K562 (cell line): ENCODE measurements at regions not wholly inside any gene's neighbourhood (a gene's known extent, or its start where the extent isn't known, plus 50 kb on each side); places are given as distances from the start of the nearest gene placed in this dataset.

Experiments used
- DMBX1 ChIP-seq: fragments of 250-450 bp; sonication (Bioruptor Pico); IDR thresholded peaks from 2 replicates; pipeline ENCODE4 v1.8.0; 2022; ENCODE audit warnings: inconsistent platforms, mild to moderate bottlenecking, moderate library complexity, borderline replicate concordance
- ETV6 ChIP-seq, 3 experiments: fragments of 150-350 bp in 1 of 3; sonication (generic) in 1 of 3; formaldehyde crosslinking in 1 of 3; IDR thresholded peaks; 2 replicates each; pipeline versions ENCODE4 v1.6.1 to v1.8.0; 2014 to 2022; ENCODE audit warnings: borderline replicate concordance in 2 of 3, low read depth in 2 of 3, antibody characterized with exemption in 1 of 3, low read length in 1 of 3, mild to moderate bottlenecking in 1 of 3, missing genetic modification reagents in 1 of 3
- EWSR1 ChIP-seq: fragments of 450-650 bp; IDR thresholded peaks from 2 replicates; pipeline ENCODE4 v1.6.1; 2018; ENCODE audit warnings: borderline replicate concordance, mild to moderate bottlenecking, low read depth, moderate library complexity; ENCODE audit not compliant: partially characterized antibody
- GABPA ChIP-seq: fragments of 200-800 bp; sonication (Bioruptor generic); conservative IDR thresholded peaks from 2 replicates; pipeline ENCODE4 v1.6.1; 2016; ENCODE audit warnings: low read depth, missing genetic modification characterization, missing compliant biosample characterization
- GTF2F1 ChIP-seq: IDR thresholded peaks from 2 replicates; pipeline ENCODE4 v1.6.1; 2011; ENCODE audit warnings: low read depth, low read length, improper control_type of control experiment
- MAX ChIP-seq: sonication (generic); formaldehyde crosslinking; IDR thresholded peaks from 2 replicates; pipeline ENCODE4 v1.9.0; 2022; ENCODE audit warnings: mild to moderate bottlenecking, missing genetic modification reagents
- MXI1 ChIP-seq: IDR thresholded peaks from 2 replicates; pipeline ENCODE4 v1.6.1; 2011; ENCODE audit warnings: low read depth, mild to moderate bottlenecking, improper control_type of control experiment, low read length
- POLR2A ChIP-seq: fragments of 450-650 bp; conservative IDR thresholded peaks from 2 replicates; pipeline ENCODE4 v1.6.1; 2016
- POLR2AphosphoS5 ChIP-seq: IDR thresholded peaks from 2 replicates; pipeline ENCODE4 v1.6.1; 2011; ENCODE audit warnings: mild to moderate bottlenecking, low read depth, low read length, moderate library complexity; ENCODE audit not compliant: control insufficient read depth, insufficient read depth
- ZNF121 ChIP-seq: sonication (generic); formaldehyde crosslinking; conservative IDR thresholded peaks from 2 replicates; pipeline ENCODE4 v1.8.0; 2022; ENCODE audit warnings: missing genetic modification reagents
- ZNF174 ChIP-seq: fragments of 250-450 bp; sonication (Bioruptor Pico); IDR thresholded peaks from 2 replicates; pipeline ENCODE4 v1.4.0; 2020; ENCODE audit warnings: mild to moderate bottlenecking
- ZNF274 ChIP-seq: IDR thresholded peaks from 2 replicates; pipeline ENCODE4 v1.6.1; 2011; ENCODE audit warnings: low read depth, mild to moderate bottlenecking, low read length, moderate library complexity, borderline replicate concordance
- ZNF512 ChIP-seq: IDR thresholded peaks from 2 replicates; pipeline ENCODE4 v1.6.1; 2016; ENCODE audit warnings: missing genetic modification characterization, missing compliant biosample characterization
- ZNF717 ChIP-seq: fragments of 250-450 bp; sonication (Bioruptor Pico); IDR thresholded peaks from 2 replicates; pipeline ENCODE4 v1.5.0; 2021

GRCh38 chr4:18645351-18645750 lies 623.8 kb upstream of the LCORL start:
- TF ChIP-seq MAX (CRISPR knock-in tag), result no peak
- no peak for TF ChIP-seq DMBX1 (CRISPR knock-in tag)
- no peak for TF ChIP-seq EWSR1
- TF ChIP-seq ZNF512, result no peak
- no peak for TF ChIP-seq POLR2AphosphoS5
- no peak for TF ChIP-seq MXI1
- TF ChIP-seq GABPA, result no peak
- TF ChIP-seq ZNF717 (CRISPR knock-in tag), result no peak
- TF ChIP-seq POLR2A, result no peak
- no peak for TF ChIP-seq ZNF121
- no peak for TF ChIP-seq ETV6 (IDR thresholded peaks at IDR 0.05; ENCODE audit: borderline replicate concordance in 1 of 2, low read depth in 2 of 2, low read length in 1 of 2)
- TF ChIP-seq ETV6 (CRISPR knock-in tag; IDR thresholded peaks at IDR 0.05; ENCODE audit: borderline replicate concordance), result no peak
- no peak for TF ChIP-seq GTF2F1
- no peak for TF ChIP-seq ZNF274
- no peak for TF ChIP-seq ZNF174 (CRISPR knock-in tag)
